K562 (cell line): ENCODE measurements at regions not wholly inside any gene's neighbourhood (a gene's known extent, or its start where the extent isn't known, plus 50 kb on each side); places are given as distances from the start of the nearest gene placed in this dataset.

Experiments used
- BRF2 ChIP-seq: IDR thresholded peaks from 3 replicates; pipeline ENCODE4 v1.6.1; 2011; ENCODE audit warnings: borderline replicate concordance, mild to moderate bottlenecking; ENCODE audit not compliant: insufficient read length, insufficient read depth
- HCFC1 ChIP-seq: IDR thresholded peaks from 2 replicates; pipeline ENCODE4 v1.6.1; 2012; ENCODE audit warnings: low read depth, low read length, improper control_type of control experiment
- HDAC3 ChIP-seq: fragments of 450-650 bp; IDR thresholded peaks from 2 replicates; pipeline ENCODE4 v1.6.1; 2018; ENCODE audit warnings: borderline replicate concordance, mild to moderate bottlenecking, moderate library complexity; ENCODE audit not compliant: partially characterized antibody
- IRF9 ChIP-seq: fragments of 450-650 bp; IDR thresholded peaks from 2 replicates; pipeline ENCODE4 v1.6.1; 2016; ENCODE audit warnings: missing biosample characterization, missing genetic modification characterization
- MBD1 ChIP-seq: fragments of 250-450 bp; sonication (Bioruptor Pico); IDR thresholded peaks from 2 replicates; pipeline ENCODE4 v1.8.0; 2022; ENCODE audit warnings: inconsistent platforms
- NCOA6 ChIP-seq: fragments of 450-650 bp; IDR thresholded peaks from 2 replicates; pipeline ENCODE4 v1.6.1; 2017; ENCODE audit warnings: mild to moderate bottlenecking
- NR2C1 ChIP-seq, 2 experiments: fragments of 450-650 bp; IDR thresholded peaks; 2 replicates each; pipeline ENCODE4 v1.6.1; 2017; ENCODE audit warnings: mild to moderate bottlenecking in 2 of 2, antibody characterized with exemption in 1 of 2, inconsistent platforms in 1 of 2, missing compliant biosample characterization in 1 of 2, missing genetic modification characterization in 1 of 2
- PRDM10 ChIP-seq: fragments of 450-650 bp; IDR thresholded peaks from 2 replicates; pipeline ENCODE4 v1.6.1; 2018; ENCODE audit not compliant: partially characterized antibody
- PREB ChIP-seq: sonication (generic); formaldehyde crosslinking; IDR thresholded peaks from 2 replicates; pipeline ENCODE4 v1.8.1; 2023; ENCODE audit warnings: mild to moderate bottlenecking, missing genetic modification reagents
- PTRF ChIP-seq: fragments of 450-650 bp; IDR thresholded peaks from 2 replicates; pipeline ENCODE4 v1.6.1; 2016; ENCODE audit warnings: mild to moderate bottlenecking, missing genetic modification characterization, missing compliant biosample characterization
- TARDBP ChIP-seq: fragments of 450-650 bp; IDR thresholded peaks from 2 replicates; pipeline ENCODE4 v1.6.1; 2016
- TBP ChIP-seq: optimal IDR thresholded peaks from 2 replicates; pipeline ENCODE3; 2011; ENCODE audit warnings: low read depth, low read length, improper control_type of control experiment
- TRIM24 ChIP-seq, 2 experiments: fragments of 450-650 bp; IDR thresholded peaks; 2 replicates each; pipeline ENCODE4 v1.6.1; 2016
- XRCC5 ChIP-seq: fragments of 200-400 bp; formaldehyde crosslinking; IDR thresholded peaks from 2 replicates; pipeline ENCODE4 v1.6.1; 2017; ENCODE audit warnings: low read depth, mild to moderate bottlenecking, low read length
- ZC3H4 ChIP-seq: sonication (generic); formaldehyde crosslinking; IDR thresholded peaks from 2 replicates; pipeline ENCODE4 v1.9.0; 2021; ENCODE audit warnings: missing genetic modification reagents, borderline replicate concordance
- ZNF12 ChIP-seq: sonication (generic); formaldehyde crosslinking; IDR thresholded peaks from 2 replicates; pipeline ENCODE4 v1.4.0; 2020; ENCODE audit warnings: mild to moderate bottlenecking, missing genetic modification reagents
- ZNF133 ChIP-seq: fragments of 250-450 bp; sonication (Bioruptor Pico); IDR thresholded peaks from 2 replicates; pipeline ENCODE4 v1.4.0; 2020; ENCODE audit warnings: mild to moderate bottlenecking
- ZNF717 ChIP-seq: fragments of 250-450 bp; sonication (Bioruptor Pico); IDR thresholded peaks from 2 replicates; pipeline ENCODE4 v1.5.0; 2021

- TF ChIP-seq PRDM10 = peak; percentile 79
- peak; percentile 83 for TF ChIP-seq HCFC1
- no peak for TF ChIP-seq HDAC3
- no peak for TF ChIP-seq BRF2
- TF ChIP-seq NCOA6 = no peak
- no peak for TF ChIP-seq ZNF133
- TF ChIP-seq ZNF12 = no peak
- TF ChIP-seq ZNF717 = peak; percentile 89
- no peak for TF ChIP-seq IRF9 (tag)
- TF ChIP-seq TBP = peak; percentile 84
- no peak; the same call in 1 of the 2 replicates for TF ChIP-seq ZC3H4 (CRISPR knock-in tag)
- TF ChIP-seq NR2C1 (IDR thresholded peaks at IDR 0.05) = peak; percentile 58; the same call in 1 of the 2 replicates
- peak; percentile 37; the same call in 1 of the 2 replicates for TF ChIP-seq NR2C1 (tag; IDR thresholded peaks at IDR 0.05)
- TF ChIP-seq PREB (CRISPR knock-in tag) = no peak
- TF ChIP-seq TRIM24 (IDR thresholded peaks at IDR 0.05) = peak; percentile 7 to 76; a peak in 3 of 4 replicates
- TF ChIP-seq TARDBP = 0 out of 2 replicates have a peak, but pooled peaks have one; percentile 39
- peak; percentile 77 for TF ChIP-seq XRCC5
- no peak for TF ChIP-seq MBD1 (CRISPR knock-in tag)
- TF ChIP-seq PTRF = no peak
These were observed 88.0 kb upstream of the RPRML start (continued) for GRCh38 chr17:47066841-47067682.
